Uterus (tissue), 3 donors: ENCODE measurements at regions not wholly inside any gene's neighbourhood (a gene's known extent, or its start where the extent isn't known, plus 50 kb on each side); places are given as distances from the start of the nearest gene placed in this dataset.

Experiments used
- DNase-seq, 2 donors: peaks; one replicate each; pipeline ENCODE4 v3.0.0-alpha.2; 2019 to 2020
- H3K27ac ChIP-seq, 2 donors: fragments of 200-600 bp; sonication (generic); 1 replicate in 1 of 2; 2 replicates in 1 of 2; pipeline ENCODE4 v1.5.1; 2016 to 2018
- H3K27me3 ChIP-seq, 2 donors: fragments of 200-600 bp; sonication (generic); one replicate each; pipeline ENCODE4 v1.5.1; 2018 to 2019; ENCODE audit warnings: control low read depth in 1 of 2
- H3K36me3 ChIP-seq, 2 donors: fragments of 200-600 bp; sonication (generic); one replicate each; pipeline ENCODE4 v1.5.1; 2019; ENCODE audit warnings: control low read depth in 1 of 2
- H3K4me1 ChIP-seq, 2 donors: fragments of 200-600 bp; sonication (generic); one replicate each; pipeline ENCODE4 v1.5.1; 2018 to 2019; ENCODE audit warnings: control low read depth in 1 of 2
- H3K4me3 ChIP-seq, 2 donors: fragments of 200-600 bp; sonication (generic); 1 replicate in 1 of 2; 2 replicates in 1 of 2; pipeline ENCODE4 v1.5.1; 2018 to 2019; ENCODE audit warnings: mild to moderate bottlenecking in 1 of 2
- H3K9me3 ChIP-seq, 2 donors: fragments of 200-600 bp; sonication (generic); one replicate each; pipeline ENCODE4 v1.5.1; 2019; ENCODE audit warnings: control low read depth in 1 of 2
- CTCF ChIP-seq, 4 experiments: fragments of 200-600 bp in 2 of 4; fragments of 450-650 bp in 2 of 4; sonication (generic) in 2 of 4; IDR thresholded peaks; one replicate each; pipeline ENCODE4 v1.5.1; 2016 to 2019; ENCODE audit warnings: antibody characterized with exemption in 4 of 4, mild to moderate bottlenecking in 2 of 4, moderate library complexity in 1 of 4
- POLR2A ChIP-seq, 2 donors: fragments of 450-650 bp; IDR thresholded peaks; one replicate each; pipeline ENCODE4 v1.6.1; 2016; ENCODE audit warnings: antibody characterized with exemption in 2 of 2, mild to moderate bottlenecking in 1 of 2, moderate library complexity in 1 of 2
- intact Hi-C: fragments of 100-400 bp; cut with DNase I; formaldehyde crosslinking; loops from one replicate; pipeline ENCODE4 v1.15.1; 2023; ENCODE audit warnings: low total_unique reads
- donor health status: DM: yes; HTN: yes; CAD: no.

- Histone ChIP-seq H3K27me3 (no peaks in the 10 kb centered on the region), H3K9me3 (no peaks in the 10 kb centered on the region), H3K4me3 (no peak overlapping the region), H3K4me1 (no peaks in the 10 kb centered on the region), H3K36me3 (no peaks in the 10 kb centered on the region), H3K27ac (no peak overlapping the region)
- TF ChIP-seq POLR2A (IDR thresholded peaks at IDR 0.05) (no peak), CTCF (IDR thresholded peaks at IDR 0.05) (no peak)
- DNase-seq = no peak
- intact Hi-C loops = no loop called here
Measured at GRCh38 chr10:63935705-63936104, 414.5 kb downstream of the REEP3 start.

DNA sequence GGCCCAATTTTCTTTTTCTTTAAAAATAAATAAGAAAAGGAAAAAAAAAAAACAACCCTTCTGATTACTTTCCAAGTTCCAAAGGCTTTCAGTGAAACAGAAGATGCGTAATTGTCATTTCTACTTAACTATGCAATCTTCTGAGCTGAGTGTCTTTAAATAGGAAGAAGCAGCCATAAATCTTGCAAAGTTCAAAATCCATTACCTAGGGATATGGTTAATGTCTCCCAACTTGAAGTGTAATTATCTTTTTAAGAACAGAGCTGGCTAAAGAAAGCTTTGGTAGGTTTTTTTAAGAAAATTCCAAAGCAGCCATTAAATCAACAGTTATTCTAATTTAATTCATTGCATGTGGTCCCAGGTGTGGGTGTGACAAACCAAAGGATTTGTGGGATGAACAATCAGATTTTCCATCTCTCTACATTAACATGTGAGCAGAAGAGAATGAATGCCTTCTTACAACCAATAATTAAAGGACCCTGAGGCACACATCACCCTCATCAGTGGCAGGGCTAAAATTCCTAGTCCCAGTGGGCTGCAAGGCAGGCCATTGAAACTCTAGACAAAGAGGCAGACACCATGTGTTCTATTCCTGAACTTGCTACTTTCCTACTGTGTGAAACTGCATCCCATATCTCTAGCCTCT is 419.2 kb downstream of the REEP3 start:
- Histone ChIP-seq H3K4me1 (no peaks in the 10 kb centered on the region), H3K4me3 (no peak overlapping the region), H3K9me3 (no peaks in the 10 kb centered on the region), H3K27ac (no peak overlapping the region), H3K36me3 (no peaks in the 10 kb centered on the region), H3K27me3 (no peaks in the 10 kb centered on the region)
- TF ChIP-seq POLR2A (IDR thresholded peaks at IDR 0.05) (no peak), CTCF (IDR thresholded peaks at IDR 0.05) (no peak)
- DNase-seq = no peak
- intact Hi-C loops = no loop called here

DNA sequence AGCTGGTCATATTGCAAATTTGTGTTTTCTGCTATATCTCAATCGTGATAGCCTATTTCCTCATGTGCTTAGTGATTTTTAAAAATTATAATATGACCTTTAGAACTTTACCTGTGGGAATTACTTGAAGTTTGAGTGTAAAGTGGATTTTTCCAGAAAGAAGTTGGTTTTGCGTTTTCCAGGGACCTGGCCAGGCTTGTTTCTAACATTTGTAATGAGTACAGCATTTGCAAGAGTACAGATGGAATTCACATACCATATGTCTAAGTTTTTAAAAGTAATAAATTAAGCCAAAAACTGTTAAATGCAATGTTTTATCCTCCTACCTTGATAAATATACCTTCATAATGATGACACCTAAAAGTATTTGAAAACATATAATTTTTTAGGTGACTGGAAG is 443.2 kb downstream of the REEP3 start:
- TF ChIP-seq POLR2A (IDR thresholded peaks at IDR 0.05) (no peak), CTCF (IDR thresholded peaks at IDR 0.05) (no peak)
- no peaks in the 10 kb centered on the region for H3K9me3 ChIP-seq
- intact Hi-C loops = no loop called here

DNA sequence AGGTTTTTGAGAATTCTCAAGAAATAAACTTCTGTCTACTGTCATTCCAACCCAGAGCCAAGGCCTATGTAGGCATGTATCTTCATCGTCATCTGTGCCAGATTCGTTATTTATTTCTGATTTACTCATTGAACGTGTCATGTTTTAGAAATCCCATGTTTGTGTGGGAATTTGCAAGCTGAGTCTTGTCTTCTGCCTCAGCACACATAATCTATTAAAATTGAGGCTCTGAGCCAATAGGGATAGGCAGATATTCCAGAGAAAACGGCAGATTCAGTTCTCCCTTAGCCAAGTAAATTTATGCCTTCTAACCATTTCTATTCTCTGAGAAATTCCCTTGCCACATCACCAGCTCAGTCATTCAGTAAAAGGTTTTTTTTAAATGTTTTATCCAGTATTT is 444.6 kb downstream of the REEP3 start:
- H3K4me1 ChIP-seq = no peaks in the 10 kb centered on the region
- TF ChIP-seq CTCF (IDR thresholded peaks at IDR 0.05) (no peak), POLR2A (IDR thresholded peaks at IDR 0.05) (no peak)

More for the DNA sequence above, 443.2 kb downstream of the REEP3 start:
- Histone ChIP-seq H3K4me1 (no peaks in the 10 kb centered on the region), H3K36me3 (no peaks in the 10 kb centered on the region), H3K27me3 (no peaks in the 10 kb centered on the region), H3K4me3 (no peak overlapping the region), H3K27ac (no peak overlapping the region)
- DNase-seq = no peak

DNA sequence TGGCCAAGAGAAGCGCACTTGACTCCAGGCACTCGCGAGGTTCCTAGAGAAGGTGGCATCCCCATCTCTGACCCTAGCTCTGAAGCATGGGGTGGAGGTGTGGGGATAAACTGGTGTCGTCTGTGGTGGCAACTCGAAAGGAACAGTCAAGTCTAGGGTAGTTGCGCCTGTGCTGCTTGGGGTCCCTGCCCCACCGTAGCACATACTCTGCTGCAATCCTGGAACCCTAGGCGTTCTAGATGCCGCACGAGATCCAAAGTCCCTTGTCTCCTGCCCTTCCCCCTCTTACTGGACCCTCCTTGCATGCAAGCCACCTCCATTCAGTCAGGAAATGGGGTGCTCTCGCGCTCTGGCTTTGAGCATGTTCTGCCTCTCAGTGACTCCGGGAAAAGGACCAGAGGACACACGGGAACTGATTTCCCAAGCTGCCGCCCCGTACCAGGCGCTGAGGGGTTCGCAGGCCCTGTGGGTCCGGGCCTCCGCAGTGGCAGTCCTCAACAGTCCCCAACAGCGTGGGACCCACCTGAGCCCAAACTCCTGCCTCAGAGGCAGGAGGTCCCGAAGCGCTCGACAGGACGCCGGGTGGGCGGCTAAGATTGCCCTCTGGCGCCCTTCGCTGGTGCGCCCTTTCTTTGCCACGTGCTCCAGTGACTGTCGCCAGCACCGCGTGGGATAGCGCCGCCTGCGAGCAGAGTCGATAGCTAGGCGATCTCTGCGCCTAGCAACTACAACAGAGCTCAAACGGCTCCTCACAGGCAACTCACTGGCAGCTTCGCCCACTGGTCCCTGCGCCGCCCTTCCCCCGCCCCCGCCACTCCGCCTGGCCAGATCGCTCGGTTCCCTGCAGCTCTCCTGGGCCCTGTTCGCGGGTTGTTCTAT is 452.0 kb downstream of the REEP3 start:
- no peak overlapping the region for H3K4me3 ChIP-seq
- intact Hi-C loops = no loop called here
- H3K9me3 ChIP-seq = no peaks in the 10 kb centered on the region
- H3K36me3 ChIP-seq = no peaks in the 10 kb centered on the region
- no peaks in the 10 kb centered on the region for H3K4me1 ChIP-seq
- DNase-seq = no peak
- H3K27me3 ChIP-seq = no peaks in the 10 kb centered on the region
- TF ChIP-seq POLR2A (IDR thresholded peaks at IDR 0.05) = no peak
- no peak for TF ChIP-seq CTCF (IDR thresholded peaks at IDR 0.05)
- H3K27ac ChIP-seq = no peak overlapping the region

More for the DNA sequence above, 444.6 kb downstream of the REEP3 start:
- no peak overlapping the region for H3K27ac ChIP-seq
- no peak overlapping the region for H3K4me3 ChIP-seq
- H3K36me3 ChIP-seq = no peaks in the 10 kb centered on the region
- intact Hi-C loops = no loop called here
- DNase-seq = no peak
- no peaks in the 10 kb centered on the region for H3K27me3 ChIP-seq
- no peaks in the 10 kb centered on the region for H3K9me3 ChIP-seq
